Left ventricle myocardium inferior (tissue), 1 donor: ENCODE measurements at regions not wholly inside any gene's neighbourhood (a gene's known extent, or its start where the extent isn't known, plus 50 kb on each side); places are given as distances from the start of the nearest gene placed in this dataset.

Experiments
- DNase-seq: peaks from one replicate; pipeline ENCODE4 v3.0.0-alpha.2; 2020
- H3K27ac ChIP-seq: fragments of 200-600 bp; replicated peaks from 2 replicates; pipeline ENCODE4 v1.8.0; 2021
- H3K27me3 ChIP-seq: fragments of 200-600 bp; 2 replicates; pipeline ENCODE4 v1.8.0; 2021; ENCODE audit warnings: low read depth
- H3K36me3 ChIP-seq: fragments of 200-600 bp; 2 replicates; pipeline ENCODE4 v1.8.0; 2021
- H3K4me1 ChIP-seq: fragments of 200-600 bp; 2 replicates; pipeline ENCODE4 v1.8.0; 2021
- H3K4me3 ChIP-seq: fragments of 200-600 bp; 2 replicates; pipeline ENCODE4 v1.8.0; 2021; ENCODE audit warnings: mild to moderate bottlenecking, moderate library complexity
- H3K9me3 ChIP-seq: fragments of 200-600 bp; replicated peaks from 2 replicates; pipeline ENCODE4 v1.8.0; 2021
- intact Hi-C: fragments of 100-400 bp; cut with micrococcal nuclease; formaldehyde crosslinking; loops from one replicate; pipeline ENCODE4 v1.11.0; 2022
- TF ChIP-seq, protein P1 (sequence below): fragments of 200-600 bp; IDR thresholded peaks from 2 replicates; pipeline ENCODE4 v1.8.0; 2021; ENCODE audit warnings: antibody characterized with exemption, mild to moderate bottlenecking, borderline replicate concordance
- donor health status: DM: no; HTN: yes; CAD: no; lungs with severe emphysema.

DNA sequence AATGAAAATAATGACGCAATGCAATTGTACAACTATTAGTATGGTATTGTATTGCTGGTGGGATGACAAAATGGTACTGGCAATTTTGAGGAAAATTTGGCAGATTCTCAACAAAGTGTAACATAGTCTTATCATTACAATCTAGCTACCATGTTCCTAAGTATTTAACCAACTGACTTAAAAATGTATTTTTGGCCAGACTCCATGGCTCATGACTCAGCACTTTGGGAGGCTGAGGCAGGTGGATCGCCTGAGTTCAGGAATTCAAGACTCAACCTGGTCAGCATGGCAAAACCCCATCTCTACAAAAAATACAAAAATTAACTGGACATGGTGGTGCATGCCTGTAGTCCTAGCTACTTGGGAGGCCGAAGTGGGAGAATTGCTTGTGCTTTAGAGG is 1409.5 kb downstream of the AACS start:
- Histone ChIP-seq H3K9me3 (peaks cover 36% of the 10 kb centered on the region), H3K27me3 (peaks cover 4% of the 10 kb centered on the region), H3K36me3 (no peaks in the 10 kb centered on the region), H3K4me3 (no peak overlapping the region), H3K27ac (no peak overlapping the region), H3K4me1 (no peaks in the 10 kb centered on the region)
- TF ChIP-seq, protein P1, sequence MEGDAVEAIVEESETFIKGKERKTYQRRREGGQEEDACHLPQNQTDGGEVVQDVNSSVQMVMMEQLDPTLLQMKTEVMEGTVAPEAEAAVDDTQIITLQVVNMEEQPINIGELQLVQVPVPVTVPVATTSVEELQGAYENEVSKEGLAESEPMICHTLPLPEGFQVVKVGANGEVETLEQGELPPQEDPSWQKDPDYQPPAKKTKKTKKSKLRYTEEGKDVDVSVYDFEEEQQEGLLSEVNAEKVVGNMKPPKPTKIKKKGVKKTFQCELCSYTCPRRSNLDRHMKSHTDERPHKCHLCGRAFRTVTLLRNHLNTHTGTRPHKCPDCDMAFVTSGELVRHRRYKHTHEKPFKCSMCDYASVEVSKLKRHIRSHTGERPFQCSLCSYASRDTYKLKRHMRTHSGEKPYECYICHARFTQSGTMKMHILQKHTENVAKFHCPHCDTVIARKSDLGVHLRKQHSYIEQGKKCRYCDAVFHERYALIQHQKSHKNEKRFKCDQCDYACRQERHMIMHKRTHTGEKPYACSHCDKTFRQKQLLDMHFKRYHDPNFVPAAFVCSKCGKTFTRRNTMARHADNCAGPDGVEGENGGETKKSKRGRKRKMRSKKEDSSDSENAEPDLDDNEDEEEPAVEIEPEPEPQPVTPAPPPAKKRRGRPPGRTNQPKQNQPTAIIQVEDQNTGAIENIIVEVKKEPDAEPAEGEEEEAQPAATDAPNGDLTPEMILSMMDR, result no peak
- DNase-seq, result no peak
- intact Hi-C loops, result no loop called here

DNA sequence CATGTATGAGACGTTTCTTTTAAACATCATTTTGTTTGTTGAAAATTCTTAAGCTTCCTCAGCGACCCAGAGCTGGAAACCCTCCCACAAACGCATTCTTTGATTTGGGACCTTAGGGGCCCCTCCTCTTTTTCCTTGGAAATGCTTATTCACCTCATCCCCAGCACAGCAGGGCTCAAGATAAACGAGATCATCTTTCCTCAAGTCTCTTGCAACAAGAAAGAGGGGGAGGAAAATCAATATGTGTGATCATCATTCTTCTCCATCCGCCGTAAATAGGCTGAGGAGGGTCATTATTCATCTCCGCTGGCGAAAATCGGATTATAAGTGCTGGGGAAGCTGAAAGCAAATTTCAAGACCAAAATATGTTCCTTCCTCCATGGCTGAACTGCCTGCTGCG is 1415.2 kb downstream of the AACS start:
- H3K9me3 ChIP-seq, result peaks cover 3% of the 10 kb centered on the region
- intact Hi-C loops, result no loop called here
- no peak for DNase-seq
- peaks cover 9% of the 10 kb centered on the region for H3K27me3 ChIP-seq
- H3K4me1 ChIP-seq, result no peaks in the 10 kb centered on the region
- H3K36me3 ChIP-seq, result no peaks in the 10 kb centered on the region
- no peak overlapping the region for H3K27ac ChIP-seq
- H3K4me3 ChIP-seq, result no peak overlapping the region
- TF ChIP-seq, protein P1, result no peak

DNA sequence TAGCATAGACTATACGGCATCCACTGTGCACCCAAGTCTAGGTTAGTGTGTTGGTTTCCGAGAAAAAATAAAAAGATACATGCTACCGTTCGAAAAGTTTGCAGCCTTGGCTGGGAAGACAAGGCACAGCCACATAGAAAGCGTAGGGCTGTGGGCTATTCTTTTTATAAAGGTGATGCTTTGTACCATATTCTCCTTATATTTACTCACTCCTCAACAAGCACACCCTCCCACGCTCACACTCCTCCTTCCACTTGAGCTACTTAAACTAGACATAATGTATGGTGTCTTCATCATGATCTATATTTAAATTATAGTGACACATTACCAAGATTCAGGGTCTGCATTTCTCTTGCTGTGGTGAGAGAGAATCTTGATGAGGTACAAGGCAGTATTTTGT is 1416.5 kb downstream of the AACS start:
- Histone ChIP-seq H3K27ac (no peak overlapping the region), H3K27me3 (peaks cover 9% of the 10 kb centered on the region), H3K4me3 (no peak overlapping the region), H3K36me3 (no peaks in the 10 kb centered on the region), H3K4me1 (no peaks in the 10 kb centered on the region), H3K9me3 (no peaks in the 10 kb centered on the region)
- DNase-seq, result no peak
- TF ChIP-seq, protein P1, result no peak
- intact Hi-C loops, result no loop called here

DNA sequence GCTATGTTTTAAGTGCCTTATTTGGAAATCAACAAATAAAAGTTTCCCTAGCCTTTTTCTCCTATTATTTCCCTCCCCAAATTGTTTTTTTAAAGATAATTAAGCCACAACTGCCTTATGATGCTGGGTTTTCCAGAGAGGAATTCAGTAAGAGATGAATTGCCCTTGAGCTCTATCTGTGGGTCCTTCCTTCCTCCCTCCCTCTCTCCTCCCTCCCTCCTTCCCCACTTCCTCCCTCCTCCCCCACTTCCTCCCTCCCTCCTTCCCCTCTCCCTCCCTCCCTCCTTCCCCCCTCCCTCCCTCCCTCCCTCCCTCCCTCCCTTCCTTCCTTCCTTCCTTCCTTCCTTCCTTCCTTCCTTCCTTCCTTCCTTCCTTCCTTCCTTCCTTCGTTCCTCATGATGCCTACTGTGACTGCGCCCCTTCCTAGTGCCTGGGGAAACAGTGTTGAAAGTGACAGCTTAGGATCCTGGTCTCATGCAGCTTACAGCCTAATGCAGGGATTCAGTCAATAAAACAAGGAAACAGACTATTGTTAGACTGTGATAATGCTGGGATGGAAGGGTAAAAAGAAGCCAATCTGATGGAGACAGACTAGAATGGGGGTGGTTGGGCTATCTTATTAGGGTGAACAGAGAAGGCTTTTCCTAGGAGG is 1417.1 kb downstream of the AACS start:
- intact Hi-C loops, result no loop called here

DNA sequence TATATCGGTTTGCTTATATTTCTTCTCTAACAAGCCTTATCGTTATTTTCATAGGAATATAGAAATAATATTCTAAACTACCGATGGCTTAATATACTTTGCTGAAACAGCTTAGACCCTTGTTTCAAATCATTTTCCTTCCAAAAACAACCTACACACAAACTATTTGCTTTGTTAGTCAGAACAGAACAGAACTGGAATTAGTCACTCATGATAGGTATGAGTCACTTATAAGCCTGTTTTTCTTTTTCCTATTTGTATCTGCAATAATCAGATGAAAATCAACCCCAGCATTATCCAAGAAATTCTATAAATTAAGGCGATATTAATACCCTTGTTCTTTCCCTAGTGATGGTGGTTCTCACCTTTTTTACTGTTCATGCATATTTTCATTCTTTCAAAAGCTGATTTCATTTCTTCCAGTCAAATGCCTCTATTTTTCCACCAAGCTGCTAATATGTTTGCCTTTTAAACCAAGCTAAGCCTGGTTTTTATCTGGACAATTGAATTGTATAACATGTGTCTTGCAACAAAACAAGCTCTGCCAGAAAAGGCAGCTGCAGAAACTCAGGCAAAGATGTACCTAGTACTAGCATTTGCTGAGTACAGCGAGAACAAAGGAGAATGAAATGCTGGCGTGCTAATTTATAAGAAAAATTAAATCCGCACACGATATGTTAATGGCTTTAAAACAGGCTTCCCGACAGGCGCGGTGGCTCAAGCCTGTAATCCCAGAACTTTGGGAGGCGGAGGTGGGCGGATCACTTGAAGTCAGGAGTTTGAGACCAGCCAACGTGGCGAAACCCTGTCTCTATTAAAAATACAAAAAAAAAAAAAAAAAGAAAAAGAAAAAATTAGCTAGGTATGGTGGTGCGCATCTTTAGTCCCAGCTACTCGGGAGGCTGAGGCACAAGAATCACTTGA is 1418.2 kb downstream of the AACS start:
- no peaks in the 10 kb centered on the region for H3K36me3 ChIP-seq

More for the DNA sequence above, 1417.1 kb downstream of the AACS start:
- Histone ChIP-seq H3K27ac (no peak overlapping the region), H3K36me3 (no peaks in the 10 kb centered on the region), H3K9me3 (no peaks in the 10 kb centered on the region), H3K4me1 (no peaks in the 10 kb centered on the region), H3K4me3 (no peak overlapping the region), H3K27me3 (peaks cover 9% of the 10 kb centered on the region)
- DNase-seq, result no peak
- TF ChIP-seq, protein P1, result no peak

More for the DNA sequence above, 1418.2 kb downstream of the AACS start:
- Histone ChIP-seq H3K4me1 (no peaks in the 10 kb centered on the region), H3K9me3 (no peaks in the 10 kb centered on the region), H3K27ac (no peak overlapping the region), H3K4me3 (no peak overlapping the region), H3K27me3 (peaks cover 9% of the 10 kb centered on the region)
- TF ChIP-seq, protein P1, result no peak
- intact Hi-C loops, result no loop called here
- DNase-seq, result no peak
